HG02943 (cell line): ENCODE measurements at regions not wholly inside any gene's neighbourhood (a gene's known extent, or its start where the extent isn't known, plus 50 kb on each side); places are given as distances from the start of the nearest gene placed in this dataset.

ENCODE experiments used
- ATAC-seq: cut with Tn5 transposase; IDR thresholded peaks from one replicate; pipeline ENCODE4 v1.9.1; 2021; ENCODE audit warnings: mild to moderate bottlenecking, low read depth, moderate library complexity; ENCODE audit not compliant: unreplicated experiment

GRCh38 chr1:55716151-55716550 is 501.0 kb upstream of the USP24 start:
- ATAC-seq = no peak

GRCh38 chr1:55714230-55714629 is 499.1 kb upstream of the USP24 start:
- no peak for ATAC-seq

- ATAC-seq = no peak
Observed at GRCh38 chr1:55713516-55713915, 498.4 kb upstream of the USP24 start.

GRCh38 chr1:55712148-55712547 is 497.0 kb upstream of the USP24 start:
- no peak for ATAC-seq

- ATAC-seq = no peak
Observed at GRCh38 chr1:55708781-55709180, 493.6 kb upstream of the USP24 start.

- ATAC-seq = no peak
Observed at GRCh38 chr1:55707846-55708245, 492.7 kb upstream of the USP24 start.

- ATAC-seq = no peak
Observed at GRCh38 chr1:55707196-55707595, 492.0 kb upstream of the USP24 start.

GRCh38 chr1:55706397-55706796 is 491.2 kb upstream of the USP24 start:
- no peak for ATAC-seq

GRCh38 chr1:55703726-55704363 is 488.7 kb upstream of the USP24 start:
- no peak for ATAC-seq

- ATAC-seq = no peak
Observed at GRCh38 chr1:55702064-55702463, 486.9 kb upstream of the USP24 start.

GRCh38 chr1:55700359-55701130 is 485.4 kb upstream of the USP24 start:
- ATAC-seq = no peak

- no peak for ATAC-seq
Observed at GRCh38 chr1:55699228-55699627, 484.1 kb upstream of the USP24 start.

GRCh38 chr1:55697997-55698535 is 482.9 kb upstream of the USP24 start:
- no peak for ATAC-seq

- ATAC-seq = no peak
Observed at GRCh38 chr1:55696891-55697290, 481.7 kb upstream of the USP24 start.

GRCh38 chr1:55696181-55696754 is 481.1 kb upstream of the USP24 start:
- ATAC-seq = no peak

- no peak for ATAC-seq
Observed at GRCh38 chr1:55695552-55695951, 480.4 kb upstream of the USP24 start.

- no peak for ATAC-seq
Observed at GRCh38 chr1:55695151-55695550, 480.0 kb upstream of the USP24 start.

GRCh38 chr1:55694310-55694801 is 479.2 kb upstream of the USP24 start:
- ATAC-seq = no peak

- no peak for ATAC-seq
Observed at GRCh38 chr1:55692726-55693125, 477.6 kb upstream of the USP24 start.

GRCh38 chr1:55690366-55690765 is 475.2 kb upstream of the USP24 start:
- no peak for ATAC-seq

- ATAC-seq = no peak
Observed at GRCh38 chr1:55689800-55690199, 474.6 kb upstream of the USP24 start.
